Kidney (tissue), 13 donors: ENCODE measurements at regions not wholly inside any gene's neighbourhood (a gene's known extent, or its start where the extent isn't known, plus 50 kb on each side); places are given as distances from the start of the nearest gene placed in this dataset.

ENCODE experiments used
- DNase-seq, 5 donors: peaks; one replicate each; pipeline ENCODE4 v3.0.0-alpha.2; 2013 to 2020
- FAIRE-seq: peaks from 2 replicates; lab custom pipeline; 2012; peaks lifted over from hg19 to GRCh38; lab: Jason Lieb, UNC
- H3K27ac ChIP-seq, 2 donors: one replicate each; pipeline ENCODE4 v1.7.0; 2013; ENCODE audit warnings: low read depth in 2 of 2, low read length in 2 of 2, inconsistent platforms in 1 of 2
- H3K27me3 ChIP-seq: one replicate; pipeline ENCODE4 v1.7.1; 2013; ENCODE audit warnings: low read length, inconsistent platforms; ENCODE audit not compliant: control insufficient read depth, insufficient read depth
- H3K36me3 ChIP-seq, 3 donors: one replicate each; pipeline versions ENCODE4 v1.7.0 to v1.7.1; 2013; ENCODE audit warnings: low read length in 3 of 3, control low read depth in 1 of 3, inconsistent platforms in 1 of 3; ENCODE audit not compliant: insufficient read depth in 3 of 3, control insufficient read depth in 2 of 3
- H3K4me1 ChIP-seq, 3 donors: one replicate each; pipeline versions ENCODE4 v1.7.0 to v1.7.1; 2013; ENCODE audit warnings: low read length in 3 of 3, inconsistent platforms in 1 of 3, low read depth in 1 of 3; ENCODE audit not compliant: control insufficient read depth in 2 of 3, insufficient read depth in 2 of 3
- H3K4me3 ChIP-seq, 3 donors: one replicate each; pipeline versions ENCODE4 v1.7.0 to v1.8.1; 2013; ENCODE audit warnings: low read length in 3 of 3, control low read depth in 1 of 3, inconsistent platforms in 1 of 3
- H3K9ac ChIP-seq, 3 donors: one replicate each; pipeline versions ENCODE4 v1.7.0 to v1.7.1; 2013; ENCODE audit warnings: low read length in 3 of 3, control low read depth in 1 of 3, inconsistent platforms in 1 of 3
- H3K9me3 ChIP-seq, 3 donors: one replicate each; pipeline versions ENCODE4 v1.7.0 to v1.7.1; 2013; ENCODE audit warnings: low read length in 3 of 3, control low read depth in 1 of 3, inconsistent platforms in 1 of 3; ENCODE audit not compliant: control insufficient read depth in 2 of 3, insufficient read depth in 1 of 3
- CTCF ChIP-seq: IDR thresholded peaks from 3 replicates; pipeline ENCODE4 v1.5.1; 2012; ENCODE audit warnings: mild to moderate bottlenecking, moderate library complexity, borderline replicate concordance; ENCODE audit not compliant: insufficient read depth; ENCODE audit errors: extremely low read depth
- intact Hi-C: fragments of 100-400 bp; cut with DNase I; formaldehyde crosslinking; loops from one replicate; pipeline ENCODE4 v1.11.1; 2022
- donor health status: control.
- donor health status: control.
- donor health status: control.
- donor health status: control.
- donor health status: control.
- donor health status: DM: yes; HTN: yes; CAD: no.
- donor health status: Normal renal cell carcinoma (clear cell type).

- TF ChIP-seq CTCF: no peak
Observed at GRCh38 chr10:110382695-110383094, 78.0 kb upstream of the SMNDC1 start.

GRCh38 chr10:110387617-110387982, 82.9 kb upstream of the SMNDC1 start:
- Histone ChIP-seq H3K27me3 (no peaks in the 10 kb centered on the region), H3K36me3 (no peaks in the 10 kb centered on the region), H3K4me1 (peaks cover 0 to 3% (median 0%) of the 10 kb centered on the region in 3 donors), H3K27ac (no peak overlapping the region), H3K9ac (no peak overlapping the region), H3K9me3 (no peaks in the 10 kb centered on the region), H3K4me3 (no peak overlapping the region)
- no peak for TF ChIP-seq CTCF
- DNase-seq (no peak), FAIRE-seq (no peak)
- intact Hi-C loops: no loop called here

More at GRCh38 chr10:110382695-110383094, 78.0 kb upstream of the SMNDC1 start:
- H3K4me1 ChIP-seq: no peaks in the 10 kb centered on the region
- no peak overlapping the region for H3K4me3 ChIP-seq
- intact Hi-C loops: no loop called here
- FAIRE-seq: no peak
- no peak overlapping the region for H3K27ac ChIP-seq
- no peaks in the 10 kb centered on the region for H3K9me3 ChIP-seq
- no peaks in the 10 kb centered on the region for H3K27me3 ChIP-seq
- no peaks in the 10 kb centered on the region for H3K36me3 ChIP-seq
- H3K9ac ChIP-seq: no peak overlapping the region
- no peak for DNase-seq

GRCh38 chr10:110387983-110388686, 83.4 kb upstream of the SMNDC1 start:
- Histone ChIP-seq H3K9ac (no peak overlapping the region), H3K4me1 (peaks cover 0 to 4% (median 0%) of the 10 kb centered on the region in 3 donors), H3K36me3 (no peaks in the 10 kb centered on the region), H3K4me3 (no peak overlapping the region), H3K27ac (no peak overlapping the region), H3K27me3 (no peaks in the 10 kb centered on the region), H3K9me3 (no peaks in the 10 kb centered on the region)
- no peak for TF ChIP-seq CTCF
- DNase-seq: no peak
- intact Hi-C loops: no loop called here
- FAIRE-seq: no peak

- H3K27ac ChIP-seq: no peak overlapping the region
- H3K27me3 ChIP-seq: no peaks in the 10 kb centered on the region
- H3K4me1 ChIP-seq: peaks cover 0 to 5% (median 0%) of the 10 kb centered on the region in 3 donors
- H3K4me3 ChIP-seq: no peak overlapping the region
- DNase-seq: peak in 2 of 5 donors; percentile 14 to 36
- no peak for TF ChIP-seq CTCF
- H3K9me3 ChIP-seq: no peaks in the 10 kb centered on the region
- H3K36me3 ChIP-seq: no peaks in the 10 kb centered on the region
- intact Hi-C loops: no loop called here
- FAIRE-seq: no peak
- no peak overlapping the region for H3K9ac ChIP-seq
Observed at GRCh38 chr10:110388687-110389052, 84.0 kb upstream of the SMNDC1 start.
